Neural cell (in vitro differentiated cells): ENCODE measurements at regions not wholly inside any gene's neighbourhood (a gene's known extent, or its start where the extent isn't known, plus 50 kb on each side); places are given as distances from the start of the nearest gene placed in this dataset.
A peak's percentile ranks its signal among the peaks of the same experiment; 100 is the strongest.

ENCODE experiments used
- H2AFZ ChIP-seq: fragments of 200-600, 300-800 bp; sonication (generic), shearing (Covaris generic); 2 replicates; pipeline ENCODE4 v1.6.0; 2014; ENCODE audit warnings: low read depth, mild to moderate bottlenecking, antibody characterized with exemption, low read length, moderate library complexity
- H3F3A ChIP-seq: fragments of 200-600 bp; shearing (Covaris generic); 2 replicates; pipeline ENCODE4 v1.6.1; 2016; ENCODE audit warnings: mild to moderate bottlenecking, moderate library complexity, mixed read lengths, antibody characterized with exemption, low read length; ENCODE audit not compliant: insufficient read depth, poor library complexity, severe bottlenecking
- H3K27ac ChIP-seq: fragments of 200-600, 300-800 bp; sonication (generic), shearing (Covaris generic); 2 replicates; pipeline ENCODE4 v1.5.1; 2014; ENCODE audit warnings: mild to moderate bottlenecking, low read length, moderate library complexity
- H3K27me3 ChIP-seq: fragments of 300-800, 200-600 bp; sonication (generic), shearing (Covaris generic); 2 replicates; pipeline ENCODE4 v1.6.0; 2014; ENCODE audit warnings: mild to moderate bottlenecking, low read depth, low read length, moderate library complexity; ENCODE audit not compliant: insufficient read depth
- H3K36me3 ChIP-seq: fragments of 300-800, 200-600 bp; sonication (generic), shearing (Covaris generic); 2 replicates; pipeline ENCODE4 v1.5.1; 2014; ENCODE audit warnings: mild to moderate bottlenecking, antibody characterized with exemption, low read length, moderate library complexity; ENCODE audit not compliant: insufficient read depth
- H3K4me2 ChIP-seq: fragments of 300-800, 200-600 bp; sonication (generic), shearing (Covaris generic); 2 replicates; pipeline ENCODE4 v1.6.0; 2014; ENCODE audit warnings: mild to moderate bottlenecking, low read length
- H3K4me3 ChIP-seq: fragments of 300-800, 200-600 bp; sonication (generic), shearing (Covaris generic); 2 replicates; pipeline ENCODE4 v1.5.1; 2014; ENCODE audit warnings: mild to moderate bottlenecking, low read length, moderate library complexity
- H3K79me2 ChIP-seq: fragments of 200-600 bp; shearing (Covaris generic); replicated peaks from 2 replicates; pipeline ENCODE4 v1.6.0; 2014; ENCODE audit warnings: mild to moderate bottlenecking, low read length, moderate library complexity; ENCODE audit not compliant: insufficient read depth
- H3K9ac ChIP-seq: fragments of 300-800, 200-600 bp; sonication (generic), shearing (Covaris generic); 2 replicates; pipeline ENCODE4 v1.6.1; 2016; ENCODE audit warnings: mild to moderate bottlenecking, low read length, mixed read lengths
- H3K9me2 ChIP-seq: fragments of 200-600 bp; shearing (Covaris generic); 2 replicates; pipeline ENCODE4 v1.6.1; 2016; ENCODE audit warnings: mild to moderate bottlenecking, low read length, mixed read lengths; ENCODE audit not compliant: insufficient read depth
- H3K9me3 ChIP-seq: fragments of 200-600, 300-800 bp; sonication (generic), shearing (Covaris generic); 2 replicates; pipeline ENCODE4 v1.6.1; 2016; ENCODE audit warnings: mild to moderate bottlenecking, mixed run types, low read length, moderate library complexity, mixed read lengths
- H4K20me1 ChIP-seq: fragments of 200-600 bp; shearing (Covaris generic); 2 replicates; pipeline ENCODE4 v1.6.1; 2016; ENCODE audit warnings: mild to moderate bottlenecking, mixed run types; ENCODE audit not compliant: insufficient read depth
- EP300 ChIP-seq: fragments of 450-650 bp; conservative IDR thresholded peaks from 2 replicates; pipeline ENCODE4 v1.6.1; 2014; ENCODE audit warnings: antibody characterized with exemption, mild to moderate bottlenecking, moderate library complexity; ENCODE audit not compliant: poor library complexity, severe bottlenecking
- EZH2 ChIP-seq: fragments of 200-600, 300-800 bp; shearing (Covaris generic), sonication (generic); IDR thresholded peaks from 2 replicates; pipeline ENCODE4 v1.6.1; 2014; ENCODE audit warnings: antibody characterized with exemption, low read length, borderline replicate concordance, mild to moderate bottlenecking; ENCODE audit not compliant: insufficient read depth, poor library complexity, severe bottlenecking
- MXI1 ChIP-seq: fragments of 450-650 bp; conservative IDR thresholded peaks from 2 replicates; pipeline ENCODE4 v1.6.1; 2014; ENCODE audit warnings: antibody characterized with exemption, mild to moderate bottlenecking; ENCODE audit not compliant: poor library complexity, severe bottlenecking
- POLR2AphosphoS5 ChIP-seq: IDR thresholded peaks from 2 replicates; pipeline ENCODE4 v1.6.1; 2012
- RAD21 ChIP-seq: fragments of 450-650 bp; conservative IDR thresholded peaks from 2 replicates; pipeline ENCODE4 v1.6.1; 2014; ENCODE audit warnings: antibody characterized with exemption, mild to moderate bottlenecking, moderate library complexity
- REST ChIP-seq: IDR thresholded peaks from 2 replicates; pipeline ENCODE4 v1.6.1; 2012; ENCODE audit warnings: borderline replicate concordance
- SMC3 ChIP-seq: fragments of 450-650 bp; conservative IDR thresholded peaks from 2 replicates; pipeline ENCODE4 v1.6.1; 2014; ENCODE audit warnings: antibody characterized with exemption, mild to moderate bottlenecking, moderate library complexity; ENCODE audit not compliant: poor library complexity
- TAF1 ChIP-seq: IDR thresholded peaks from 2 replicates; pipeline ENCODE4 v1.6.1; 2012; ENCODE audit warnings: low read depth
- TF ChIP-seq, protein P1 (sequence below): fragments of 450-650 bp; IDR thresholded peaks from 2 replicates; pipeline ENCODE4 v1.5.1; 2014; ENCODE audit warnings: antibody characterized with exemption, mild to moderate bottlenecking, moderate library complexity; ENCODE audit not compliant: poor library complexity, severe bottlenecking

DNA sequence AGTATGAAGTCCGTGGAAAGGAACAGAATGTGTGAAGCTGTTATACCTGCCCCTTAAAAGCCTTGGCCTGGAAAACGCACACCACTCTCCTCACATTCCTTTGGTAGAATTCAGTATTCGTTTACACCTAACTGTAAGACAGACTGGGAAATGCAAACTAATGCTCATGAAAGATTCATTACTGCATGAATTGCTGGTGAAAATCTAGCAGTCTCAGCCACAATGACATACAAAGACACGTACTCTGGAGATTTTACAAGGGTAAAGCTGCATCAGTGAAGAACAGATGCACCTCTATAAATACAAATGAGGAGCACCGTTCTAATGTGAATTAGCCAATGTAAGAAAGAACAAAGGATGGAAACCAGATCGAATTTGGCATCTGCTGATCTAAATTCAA lies 2051.3 kb downstream of the PCDH7 start:
- TF ChIP-seq MXI1 (no peak), EP300 (peak; percentile 24), REST (no peak), SMC3 (peak; percentile 18), POLR2AphosphoS5 (no peak), RAD21 (peak; percentile 17), EZH2 (no peak), TAF1 (no peak)
- TF ChIP-seq, protein P1, sequence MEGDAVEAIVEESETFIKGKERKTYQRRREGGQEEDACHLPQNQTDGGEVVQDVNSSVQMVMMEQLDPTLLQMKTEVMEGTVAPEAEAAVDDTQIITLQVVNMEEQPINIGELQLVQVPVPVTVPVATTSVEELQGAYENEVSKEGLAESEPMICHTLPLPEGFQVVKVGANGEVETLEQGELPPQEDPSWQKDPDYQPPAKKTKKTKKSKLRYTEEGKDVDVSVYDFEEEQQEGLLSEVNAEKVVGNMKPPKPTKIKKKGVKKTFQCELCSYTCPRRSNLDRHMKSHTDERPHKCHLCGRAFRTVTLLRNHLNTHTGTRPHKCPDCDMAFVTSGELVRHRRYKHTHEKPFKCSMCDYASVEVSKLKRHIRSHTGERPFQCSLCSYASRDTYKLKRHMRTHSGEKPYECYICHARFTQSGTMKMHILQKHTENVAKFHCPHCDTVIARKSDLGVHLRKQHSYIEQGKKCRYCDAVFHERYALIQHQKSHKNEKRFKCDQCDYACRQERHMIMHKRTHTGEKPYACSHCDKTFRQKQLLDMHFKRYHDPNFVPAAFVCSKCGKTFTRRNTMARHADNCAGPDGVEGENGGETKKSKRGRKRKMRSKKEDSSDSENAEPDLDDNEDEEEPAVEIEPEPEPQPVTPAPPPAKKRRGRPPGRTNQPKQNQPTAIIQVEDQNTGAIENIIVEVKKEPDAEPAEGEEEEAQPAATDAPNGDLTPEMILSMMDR: no peak
- no peaks in the 10 kb centered on the region for H3K9me3 ChIP-seq
- no peak overlapping the region for H2AFZ ChIP-seq

GRCh38 chr4:32775049-32775448 lies 2054.9 kb downstream of the PCDH7 start:
- H3F3A ChIP-seq: no peaks in the 10 kb centered on the region
- no peaks in the 10 kb centered on the region for H3K9me3 ChIP-seq
- H3K4me3 ChIP-seq: no peak overlapping the region
- H4K20me1 ChIP-seq: no peaks in the 10 kb centered on the region
- H2AFZ ChIP-seq: no peak overlapping the region
- H3K9ac ChIP-seq: no peak overlapping the region
- no peaks in the 10 kb centered on the region for H3K9me2 ChIP-seq
- H3K27me3 ChIP-seq: no peaks in the 10 kb centered on the region
- no peak overlapping the region for H3K27ac ChIP-seq
- H3K36me3 ChIP-seq: no peaks in the 10 kb centered on the region
- H3K79me2 ChIP-seq: no peaks in the 10 kb centered on the region
- H3K4me2 ChIP-seq: no peak overlapping the region
- TF ChIP-seq TAF1 (no peak), RAD21 (peak; percentile 12)

More for the DNA sequence above, 2051.3 kb downstream of the PCDH7 start:
- no peaks in the 10 kb centered on the region for H3K36me3 ChIP-seq
- no peaks in the 10 kb centered on the region for H4K20me1 ChIP-seq
- no peaks in the 10 kb centered on the region for H3K79me2 ChIP-seq
- peak overlapping the region; percentile 2 for H3K4me2 ChIP-seq
- H3K27ac ChIP-seq: peak overlapping the region; percentile 44
- no peaks in the 10 kb centered on the region for H3K27me3 ChIP-seq
- no peak overlapping the region for H3K9ac ChIP-seq
- no peaks in the 10 kb centered on the region for H3K9me2 ChIP-seq
- H3F3A ChIP-seq: no peaks in the 10 kb centered on the region
- no peak overlapping the region for H3K4me3 ChIP-seq
